ENCODE measurements at regions not wholly inside any gene's neighbourhood (a gene's known extent, or its start where the extent isn't known, plus 50 kb on each side); places are given as distances from the start of the nearest gene placed in this dataset.

GRCh38 chr4:56286763-56287162 lies 100.5 kb downstream of the AASDH start:
- FAIRE-seq, result no peak

GRCh38 chr4:56283375-56283774 lies 103.9 kb downstream of the AASDH start:
- no peak for FAIRE-seq

GRCh38 chr4:56282004-56282403 lies 105.3 kb downstream of the AASDH start:
- FAIRE-seq, result no peak

DNA sequence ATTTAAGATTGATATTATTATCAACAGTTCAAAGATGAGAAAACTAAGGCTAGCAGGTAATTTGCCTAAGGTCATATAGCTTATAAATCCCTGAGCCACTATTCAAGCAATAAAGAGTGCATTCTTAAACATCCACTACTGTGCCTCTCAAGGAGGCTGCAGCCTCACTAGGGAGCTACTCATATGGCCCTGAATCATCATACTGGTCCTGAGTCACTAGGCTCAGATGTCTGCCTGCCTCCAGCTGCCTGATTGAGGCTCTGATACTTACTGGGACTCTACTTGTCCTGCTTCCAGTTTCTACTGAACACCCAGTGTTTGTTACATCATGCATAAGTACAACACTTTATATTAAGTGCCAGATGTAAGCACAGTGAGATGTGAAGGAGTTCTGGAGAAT lies 110.7 kb downstream of the AASDH start:
- FAIRE-seq, result no peak

DNA sequence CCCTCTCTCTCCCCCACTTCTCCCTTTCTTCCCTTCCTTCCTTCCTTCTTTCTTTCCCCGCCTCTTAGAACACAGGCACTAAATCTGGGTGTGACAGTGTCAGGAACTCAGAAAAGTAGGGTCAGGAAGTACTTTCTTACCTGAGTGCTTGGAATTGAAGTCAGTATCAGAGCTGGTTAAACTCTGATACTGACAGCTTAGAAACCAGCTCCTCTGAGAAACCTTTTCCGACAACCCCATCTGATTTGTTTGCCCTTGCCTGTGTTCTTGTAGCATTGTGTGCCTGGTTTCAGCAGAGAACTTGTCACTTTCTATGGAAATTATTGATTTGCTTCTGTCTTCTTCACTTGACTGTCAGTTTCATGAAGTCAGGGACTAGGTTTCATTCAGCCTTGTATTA lies 113.9 kb downstream of the AASDH start:
- no peak for FAIRE-seq

GRCh38 chr4:56272927-56273326 lies 114.4 kb downstream of the AASDH start:
- no peak for FAIRE-seq

DNA sequence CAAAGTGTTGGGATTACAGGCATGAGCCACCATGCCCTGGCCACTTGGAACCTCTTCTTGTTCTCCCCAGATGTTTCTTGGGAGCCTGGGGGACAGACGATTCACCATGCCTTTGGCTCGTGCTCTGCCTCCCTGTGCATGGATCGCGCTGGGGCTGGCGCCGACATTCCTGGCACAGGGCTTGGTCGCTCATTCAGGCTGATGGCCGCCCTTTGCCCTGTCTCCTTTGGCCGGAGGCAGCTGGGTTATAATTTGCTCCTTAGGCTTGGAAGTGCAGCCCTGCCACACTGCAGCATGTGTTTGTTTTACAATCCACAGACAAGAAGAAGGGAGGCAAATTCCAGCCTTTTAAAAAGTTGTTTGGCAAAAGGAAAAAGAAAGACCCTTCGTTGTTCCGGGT lies 115.3 kb downstream of the AASDH start:
- no peak for FAIRE-seq

GRCh38 chr4:56271131-56271530 lies 116.2 kb downstream of the AASDH start:
- no peak for FAIRE-seq

- FAIRE-seq, result no peak
Observed at GRCh38 chr4:56267558-56267957, 119.7 kb downstream of the AASDH start.

GRCh38 chr4:56264873-56265272 lies 122.4 kb downstream of the AASDH start:
- no peak for FAIRE-seq

- FAIRE-seq, result no peak
Observed at GRCh38 chr4:56261027-56261426, 126.3 kb downstream of the AASDH start.

DNA sequence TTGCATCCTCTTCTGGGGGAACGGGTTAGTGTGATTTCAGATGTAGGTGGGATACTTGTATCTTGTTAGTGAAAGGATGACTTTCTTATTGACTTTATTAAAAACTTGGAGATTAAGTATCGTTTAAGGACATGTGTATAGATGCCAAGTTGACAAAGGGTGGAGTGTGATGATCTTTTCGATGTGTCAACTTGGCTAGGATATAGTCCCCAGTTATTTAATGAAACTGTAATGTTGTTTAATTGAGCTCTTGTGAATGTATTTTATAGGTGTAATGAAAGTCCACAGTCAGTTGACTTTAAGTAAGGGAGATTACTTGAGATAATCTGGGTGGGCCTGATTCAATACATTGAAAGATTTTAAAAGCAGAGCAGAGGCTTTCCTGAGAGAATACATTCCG lies 127.0 kb downstream of the AASDH start:
- FAIRE-seq, result no peak

- FAIRE-seq, result no peak
Observed at GRCh38 chr4:56259655-56260054, 127.6 kb downstream of the AASDH start.

- no peak for FAIRE-seq
Observed at GRCh38 chr4:56255820-56256219, 131.5 kb downstream of the AASDH start.

GRCh38 chr4:56253666-56254305 lies 133.5 kb downstream of the AASDH start:
- no peak for FAIRE-seq

- FAIRE-seq, result no peak
Observed at GRCh38 chr4:56252561-56253152, 134.6 kb downstream of the AASDH start.

GRCh38 chr4:56251556-56251955 lies 135.7 kb downstream of the AASDH start:
- FAIRE-seq, result no peak

DNA sequence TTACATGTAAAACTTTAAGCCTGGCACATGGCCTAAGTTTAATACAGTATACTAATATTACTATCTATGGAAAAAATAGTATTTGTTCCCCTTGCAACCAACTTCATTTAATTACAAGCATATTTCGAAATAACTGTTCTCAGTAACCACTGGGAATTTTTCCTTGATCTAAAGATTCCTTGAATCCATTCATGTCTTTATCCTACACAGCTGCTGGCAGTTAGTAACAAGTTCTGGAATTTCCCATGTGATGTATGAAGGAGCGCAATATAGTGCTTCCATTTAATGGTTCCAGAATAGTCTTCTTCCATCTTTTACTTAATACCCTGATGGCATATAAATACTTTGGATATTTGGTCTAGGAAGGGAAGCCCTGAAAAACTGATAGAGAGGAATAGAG lies 136.5 kb downstream of the AASDH start:
- FAIRE-seq, result no peak

- FAIRE-seq, result no peak
Observed at GRCh38 chr4:56247646-56248045, 139.6 kb downstream of the AASDH start.

DNA sequence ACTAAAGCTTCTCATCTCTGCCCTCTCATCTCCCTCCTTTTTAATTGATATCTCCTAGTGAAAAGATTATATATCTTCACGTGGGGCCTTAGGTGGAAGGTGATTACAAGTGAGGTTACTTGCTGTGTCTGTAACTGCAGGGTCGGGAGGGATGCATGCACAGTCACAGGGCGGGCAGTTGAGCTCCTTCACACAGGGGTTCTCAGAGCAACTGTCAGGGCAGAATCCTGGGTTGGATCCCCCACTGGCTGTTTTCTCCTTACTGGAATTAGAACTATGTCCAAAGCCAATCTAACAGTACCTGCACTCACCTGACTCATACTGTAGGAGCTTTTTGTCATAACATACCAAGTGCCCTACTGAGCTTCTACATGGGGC lies 141.1 kb downstream of the AASDH start:
- FAIRE-seq, result no peak

DNA sequence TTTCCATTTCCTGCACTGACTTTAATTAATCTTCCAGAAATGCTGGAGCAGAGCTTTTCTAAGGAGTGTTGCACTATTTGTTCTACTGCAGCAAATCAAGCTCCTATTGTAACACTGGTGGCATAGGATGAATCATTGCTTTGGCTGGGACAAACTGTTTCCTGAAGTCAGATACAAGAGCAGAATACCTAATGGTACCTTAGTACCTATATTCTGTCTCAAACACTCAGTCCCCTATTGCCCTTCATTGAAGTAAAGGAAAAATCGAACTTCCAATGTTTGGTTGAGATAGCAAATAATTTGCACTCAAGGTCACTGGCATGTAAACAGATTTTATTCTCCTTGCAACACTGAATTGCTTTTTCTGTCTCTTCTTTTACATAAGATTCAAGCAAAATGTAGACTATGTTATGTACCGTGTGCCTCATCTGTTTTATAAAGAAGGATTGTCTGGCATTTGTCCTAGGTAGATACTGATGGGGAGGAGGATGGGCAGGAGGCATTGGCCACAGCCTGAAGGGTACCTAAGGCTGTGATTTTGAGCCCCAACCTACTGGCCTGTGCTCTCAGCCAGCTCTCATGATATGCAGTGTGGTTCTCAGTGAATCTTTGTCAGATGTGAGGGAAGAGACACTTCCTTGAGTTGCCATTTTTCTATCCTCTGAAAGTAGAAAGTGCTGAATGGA lies 141.6 kb downstream of the AASDH start:
- FAIRE-seq, result peak; percentile 41

GRCh38 chr4:56244681-56245080 lies 142.6 kb downstream of the AASDH start:
- no peak for FAIRE-seq

DNA sequence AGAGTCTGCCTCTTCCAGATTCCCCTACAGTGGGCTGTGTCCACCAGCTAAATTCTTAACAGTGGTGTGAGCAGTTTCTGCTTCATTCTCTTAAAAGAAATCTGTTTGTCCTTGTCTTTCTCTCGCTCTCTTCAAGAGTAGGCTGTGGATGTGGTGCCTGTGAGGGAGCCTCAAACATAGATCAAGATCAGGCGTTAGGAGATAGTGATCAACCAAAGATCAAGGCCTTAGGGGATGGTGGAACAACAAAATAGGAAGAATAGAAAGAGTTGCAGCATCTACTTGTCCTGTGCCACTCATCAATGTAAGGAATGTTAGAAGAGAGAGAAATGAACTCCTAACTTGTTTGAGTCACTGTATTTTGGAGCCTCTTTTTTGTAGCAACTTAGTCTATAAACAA lies 144.2 kb downstream of the AASDH start:
- FAIRE-seq, result no peak

- no peak for FAIRE-seq
Observed at GRCh38 chr4:56241500-56241899, 145.8 kb downstream of the AASDH start.
